ENCODE measurements at regions not wholly inside any gene's neighbourhood (a gene's known extent, or its start where the extent isn't known, plus 50 kb on each side); places are given as distances from the start of the nearest gene placed in this dataset.

DNA sequence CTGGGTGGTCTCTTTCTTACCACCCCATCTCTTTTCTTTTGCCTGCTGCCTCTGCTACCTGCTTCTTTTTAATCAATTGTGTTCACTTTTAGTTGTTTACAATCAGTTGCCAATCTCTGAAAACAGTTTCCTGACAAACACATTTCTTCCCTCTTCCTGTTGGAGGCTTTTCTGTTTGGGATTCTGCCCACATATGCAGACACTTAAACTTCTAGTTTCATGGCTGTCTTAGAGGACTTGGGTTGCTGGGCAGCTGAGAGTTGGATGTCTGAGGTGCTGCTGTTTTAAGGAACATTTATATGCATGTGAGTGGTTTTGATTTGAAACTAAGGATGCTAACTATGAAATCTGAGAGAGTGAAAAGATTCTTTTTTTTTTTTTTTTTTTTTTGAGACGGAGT is 112.3 kb upstream of the LIMCH1 start:
- H3K4me2 ChIP-seq (ENCODE audit: low read length): no peak overlapping the region
- no peaks in the 10 kb centered on the region for H3K36me3 ChIP-seq (ENCODE audit: insufficient read depth, low read length)
- TF ChIP-seq, protein P1, sequence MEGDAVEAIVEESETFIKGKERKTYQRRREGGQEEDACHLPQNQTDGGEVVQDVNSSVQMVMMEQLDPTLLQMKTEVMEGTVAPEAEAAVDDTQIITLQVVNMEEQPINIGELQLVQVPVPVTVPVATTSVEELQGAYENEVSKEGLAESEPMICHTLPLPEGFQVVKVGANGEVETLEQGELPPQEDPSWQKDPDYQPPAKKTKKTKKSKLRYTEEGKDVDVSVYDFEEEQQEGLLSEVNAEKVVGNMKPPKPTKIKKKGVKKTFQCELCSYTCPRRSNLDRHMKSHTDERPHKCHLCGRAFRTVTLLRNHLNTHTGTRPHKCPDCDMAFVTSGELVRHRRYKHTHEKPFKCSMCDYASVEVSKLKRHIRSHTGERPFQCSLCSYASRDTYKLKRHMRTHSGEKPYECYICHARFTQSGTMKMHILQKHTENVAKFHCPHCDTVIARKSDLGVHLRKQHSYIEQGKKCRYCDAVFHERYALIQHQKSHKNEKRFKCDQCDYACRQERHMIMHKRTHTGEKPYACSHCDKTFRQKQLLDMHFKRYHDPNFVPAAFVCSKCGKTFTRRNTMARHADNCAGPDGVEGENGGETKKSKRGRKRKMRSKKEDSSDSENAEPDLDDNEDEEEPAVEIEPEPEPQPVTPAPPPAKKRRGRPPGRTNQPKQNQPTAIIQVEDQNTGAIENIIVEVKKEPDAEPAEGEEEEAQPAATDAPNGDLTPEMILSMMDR (conservative IDR thresholded peaks at IDR 0.05; ENCODE audit: low read length): no peak
- no peak for TF ChIP-seq EZH2phosphoT487 (IDR thresholded peaks at IDR 0.05; ENCODE audit: borderline replicate concordance, low read depth, low read length)
- no peaks in the 10 kb centered on the region for H3K79me2 ChIP-seq (ENCODE audit: insufficient read depth, low read depth, low read length)
- no peak overlapping the region for H3K27ac ChIP-seq (ENCODE audit: low read depth, low read length, poor library complexity, severe bottlenecking)
- no TSS peak for BruUV-seq (replicated peaks)
- H3K4me3 ChIP-seq (ENCODE audit: low read depth, low read length, poor library complexity, severe bottlenecking): no peak overlapping the region
- ChIA-PET POLR2A (interaction anchor here (0.7 kb wide), 1 partner anchor 1027 kb away, joined by 3 read pairs; no protein-coding TSS in a partner anchor), CTCF (ENCODE audit: unreplicated experiment) (no interaction called here)
- no peak for DNase-seq (ENCODE audit: low spot score)
- H3K9me3 ChIP-seq (ENCODE audit: low read length): no peaks in the 10 kb centered on the region
- H3K4me1 ChIP-seq (ENCODE audit: insufficient read depth, low read length, poor library complexity, severe bottlenecking): no peaks in the 10 kb centered on the region
- H2AFZ ChIP-seq (ENCODE audit: low read length): no peak overlapping the region
- no peaks in the 10 kb centered on the region for H4K20me1 ChIP-seq (ENCODE audit: insufficient read depth, low read length)
- intact Hi-C loops (cut with micrococcal nuclease; ENCODE audit: unreplicated experiment): no loop called here
- no peaks in the 10 kb centered on the region for H3K9me2 ChIP-seq (ENCODE audit: insufficient read depth, low read length)

DNA sequence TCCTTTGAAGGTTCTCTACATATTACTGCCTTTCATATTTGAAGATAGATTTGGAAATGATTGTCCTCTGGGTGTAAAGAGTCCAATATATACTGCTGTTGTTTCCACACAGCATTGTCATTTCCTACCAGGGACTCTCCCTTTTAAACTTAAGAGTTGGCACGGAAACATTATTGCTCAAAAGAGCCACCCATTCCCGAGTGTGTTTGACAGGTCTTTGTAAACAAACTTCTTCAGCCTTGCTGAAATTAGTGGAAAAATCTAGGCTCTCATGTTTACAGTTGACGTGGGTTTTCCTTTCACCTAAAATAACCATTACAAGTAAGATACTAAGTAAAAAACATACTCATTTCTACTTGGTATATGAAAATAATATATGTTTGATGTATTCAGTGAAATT is 111.4 kb upstream of the LIMCH1 start:
- CTCF ChIA-PET (ENCODE audit: unreplicated experiment): no interaction called here
- no peaks in the 10 kb centered on the region for H3K9me2 ChIP-seq (ENCODE audit: insufficient read depth, low read length)
- no peak for TF ChIP-seq EZH2phosphoT487 (IDR thresholded peaks at IDR 0.05; ENCODE audit: borderline replicate concordance, low read depth, low read length)
- TF ChIP-seq, protein P1 (conservative IDR thresholded peaks at IDR 0.05; ENCODE audit: low read length): no peak
- POLR2A ChIA-PET: no interaction called here
- intact Hi-C loops (cut with micrococcal nuclease; ENCODE audit: unreplicated experiment): no loop called here
- H3K36me3 ChIP-seq (ENCODE audit: insufficient read depth, low read length): no peaks in the 10 kb centered on the region
- no peaks in the 10 kb centered on the region for H3K79me2 ChIP-seq (ENCODE audit: insufficient read depth, low read depth, low read length)
- H3K9me3 ChIP-seq (ENCODE audit: low read length): no peaks in the 10 kb centered on the region
- no peak overlapping the region for H3K4me2 ChIP-seq (ENCODE audit: low read length)
- no TSS peak for BruUV-seq (replicated peaks)
- no peak overlapping the region for H3K27ac ChIP-seq (ENCODE audit: low read depth, low read length, poor library complexity, severe bottlenecking)
- H2AFZ ChIP-seq (ENCODE audit: low read length): no peak overlapping the region
- no peak overlapping the region for H3K4me3 ChIP-seq (ENCODE audit: low read depth, low read length, poor library complexity, severe bottlenecking)
- no peak for DNase-seq (ENCODE audit: low spot score)
- H4K20me1 ChIP-seq (ENCODE audit: insufficient read depth, low read length): no peaks in the 10 kb centered on the region
- no peaks in the 10 kb centered on the region for H3K4me1 ChIP-seq (ENCODE audit: insufficient read depth, low read length, poor library complexity, severe bottlenecking)

DNA sequence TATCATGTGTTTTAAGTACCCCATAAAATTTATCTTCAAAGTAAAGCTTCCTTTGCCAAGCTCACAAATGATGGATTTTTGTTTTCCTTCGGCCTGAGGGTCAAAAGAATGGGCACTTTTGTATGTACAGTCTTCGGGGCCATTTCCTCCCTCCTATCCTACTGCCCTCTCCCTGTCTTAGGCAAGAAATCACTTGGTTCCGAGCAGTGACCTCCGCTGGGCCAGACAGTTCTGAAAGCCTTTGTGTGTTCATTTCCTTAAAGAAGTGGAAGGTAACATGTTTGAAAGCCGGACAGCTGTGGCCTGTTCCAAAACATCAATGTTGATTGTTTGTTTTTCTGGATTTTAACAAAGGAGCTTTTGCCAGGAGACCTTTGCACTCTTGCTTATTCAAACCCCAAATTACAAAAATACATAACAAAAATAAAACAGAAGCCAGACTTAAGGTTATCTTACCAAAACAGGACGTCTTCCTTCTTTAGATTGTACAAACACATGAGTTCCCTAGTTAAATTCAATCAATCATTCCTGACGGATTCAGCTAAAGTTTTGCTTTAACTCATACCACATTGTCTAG is 110.6 kb upstream of the LIMCH1 start:
- POLR2A ChIA-PET: interaction anchor here (0.5 to 0.7 kb wide), 4 partner anchors 11 to 37 kb away, joined by 3 to 4 read pairs (median 4); no protein-coding TSS in a partner anchor
- no TSS peak for BruUV-seq (replicated peaks)
- intact Hi-C loops (cut with micrococcal nuclease; ENCODE audit: unreplicated experiment): no loop called here

More for the DNA sequence above, 110.6 kb upstream of the LIMCH1 start:
- Histone ChIP-seq H3K4me3 (ENCODE audit: low read depth, low read length, poor library complexity, severe bottlenecking) (no peak overlapping the region), H3K9me2 (ENCODE audit: insufficient read depth, low read length) (no peaks in the 10 kb centered on the region), H3K79me2 (ENCODE audit: insufficient read depth, low read depth, low read length) (no peaks in the 10 kb centered on the region), H3K9me3 (ENCODE audit: low read length) (no peaks in the 10 kb centered on the region), H3K36me3 (ENCODE audit: insufficient read depth, low read length) (no peaks in the 10 kb centered on the region), H4K20me1 (ENCODE audit: insufficient read depth, low read length) (no peaks in the 10 kb centered on the region), H3K4me2 (ENCODE audit: low read length) (no peak overlapping the region), H2AFZ (ENCODE audit: low read length) (no peak overlapping the region), H3K4me1 (ENCODE audit: insufficient read depth, low read length, poor library complexity, severe bottlenecking) (no peaks in the 10 kb centered on the region), H3K27ac (ENCODE audit: low read depth, low read length, poor library complexity, severe bottlenecking) (no peak overlapping the region)
- TF ChIP-seq, protein P1 (conservative IDR thresholded peaks at IDR 0.05; ENCODE audit: low read length): no peak
- TF ChIP-seq EZH2phosphoT487 (IDR thresholded peaks at IDR 0.05; ENCODE audit: borderline replicate concordance, low read depth, low read length): no peak
- CTCF ChIA-PET (ENCODE audit: unreplicated experiment): no interaction called here
- DNase-seq (ENCODE audit: low spot score): no peak

All from OCI-LY7 (cell line).